H1 (cell line): ENCODE measurements at regions not wholly inside any gene's neighbourhood (a gene's known extent, or its start where the extent isn't known, plus 50 kb on each side); places are given as distances from the start of the nearest gene placed in this dataset.

ENCODE experiments used
- ASH2L ChIP-seq: fragments of 200-600, 300-600 bp; sonication (generic); IDR thresholded peaks from one replicate; pipeline ENCODE4 v1.7.1; 2017; ENCODE audit warnings: low read length
- BRCA1 ChIP-seq: IDR thresholded peaks from 2 replicates; pipeline ENCODE4 v1.6.1; 2012; ENCODE audit warnings: low read depth, low read length, improper control_type of control experiment
- CEBPB ChIP-seq: IDR thresholded peaks from 2 replicates; pipeline ENCODE4 v1.6.1; 2012; ENCODE audit warnings: low read depth, low read length
- CHD1 ChIP-seq: IDR thresholded peaks from 2 replicates; pipeline ENCODE4 v1.6.1; 2012; ENCODE audit warnings: low read depth, low read length, improper control_type of control experiment
- EP300 ChIP-seq, 2 experiments: IDR thresholded peaks; 1 replicate in 1 of 2; 2 replicates in 1 of 2; pipeline ENCODE4 v1.6.1; 2011 to 2012; ENCODE audit warnings: low read depth in 2 of 2, low read length in 2 of 2, mild to moderate bottlenecking in 2 of 2, borderline replicate concordance in 1 of 2, inconsistent platforms in 1 of 2, moderate library complexity in 1 of 2
- HDAC2 ChIP-seq, 2 experiments: fragments of 300-600 bp in 1 of 2; sonication (generic) in 1 of 2; IDR thresholded peaks; 2 replicates each; pipeline ENCODE4 v1.6.1; 2011 to 2012; ENCODE audit warnings: low read depth in 2 of 2, low read length in 2 of 2, mild to moderate bottlenecking in 2 of 2, moderate library complexity in 2 of 2, borderline replicate concordance in 1 of 2, inconsistent platforms in 1 of 2
- HDAC6 ChIP-seq: IDR thresholded peaks from one replicate; pipeline ENCODE4 v1.7.1; 2012; ENCODE audit warnings: low read depth, mild to moderate bottlenecking, inconsistent platforms, low read length, moderate library complexity
- JUN ChIP-seq: IDR thresholded peaks from 2 replicates; pipeline ENCODE4 v1.6.1; 2011; ENCODE audit warnings: low read depth, mild to moderate bottlenecking, improper control_type of control experiment, low read length
- TF ChIP-seq, protein P1 (sequence below): IDR thresholded peaks from 2 replicates; pipeline ENCODE4 v1.6.1; 2012; ENCODE audit warnings: low read length, inconsistent platforms

DNA sequence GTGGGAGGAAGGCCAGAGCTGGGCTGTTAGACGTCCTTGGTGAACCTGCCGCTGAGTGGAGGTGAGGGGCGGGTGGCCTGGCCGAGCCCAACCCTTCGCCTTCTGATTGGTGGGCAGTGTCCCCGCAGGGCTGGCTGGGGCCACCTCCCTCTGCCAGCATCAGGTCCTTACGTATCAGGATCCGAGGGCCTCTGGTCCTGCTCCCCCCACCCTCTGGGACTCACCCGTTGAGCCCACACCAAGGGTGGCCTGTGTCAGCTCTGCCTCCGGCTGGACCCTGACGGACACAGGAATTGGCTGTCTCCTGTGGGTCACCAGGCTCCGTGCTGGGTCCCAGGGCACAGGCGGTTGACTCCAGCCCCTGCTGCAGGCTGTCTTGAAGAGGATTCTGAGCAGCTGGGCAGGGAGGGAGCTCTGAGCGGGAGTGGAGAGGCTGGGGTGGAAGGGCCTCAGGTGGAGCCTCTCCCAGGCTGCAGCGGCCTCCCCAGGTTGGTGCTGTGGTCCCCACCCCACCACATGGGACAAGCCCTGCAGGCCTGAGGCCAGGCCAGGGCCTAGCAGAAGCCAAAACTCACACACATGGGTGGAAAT, 58.4 kb upstream of the NKX1-1 start (continued):
- TF ChIP-seq, protein P1, sequence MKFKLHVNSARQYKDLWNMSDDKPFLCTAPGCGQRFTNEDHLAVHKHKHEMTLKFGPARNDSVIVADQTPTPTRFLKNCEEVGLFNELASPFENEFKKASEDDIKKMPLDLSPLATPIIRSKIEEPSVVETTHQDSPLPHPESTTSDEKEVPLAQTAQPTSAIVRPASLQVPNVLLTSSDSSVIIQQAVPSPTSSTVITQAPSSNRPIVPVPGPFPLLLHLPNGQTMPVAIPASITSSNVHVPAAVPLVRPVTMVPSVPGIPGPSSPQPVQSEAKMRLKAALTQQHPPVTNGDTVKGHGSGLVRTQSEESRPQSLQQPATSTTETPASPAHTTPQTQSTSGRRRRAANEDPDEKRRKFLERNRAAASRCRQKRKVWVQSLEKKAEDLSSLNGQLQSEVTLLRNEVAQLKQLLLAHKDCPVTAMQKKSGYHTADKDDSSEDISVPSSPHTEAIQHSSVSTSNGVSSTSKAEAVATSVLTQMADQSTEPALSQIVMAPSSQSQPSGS, result no peak
- no peak for TF ChIP-seq JUN
- no peak for TF ChIP-seq CEBPB
- no peak for TF ChIP-seq BRCA1
- no peak for TF ChIP-seq EP300 (IDR thresholded peaks at IDR 0.05; ENCODE audit: borderline replicate concordance in 1 of 2, low read depth in 2 of 2, low read length in 2 of 2)
- no peak for TF ChIP-seq HDAC2 (IDR thresholded peaks at IDR 0.05; ENCODE audit: borderline replicate concordance in 1 of 2, low read depth in 2 of 2, low read length in 2 of 2)
- no peak for TF ChIP-seq HDAC6
- TF ChIP-seq CHD1, result no peak
- TF ChIP-seq ASH2L, result no peak
- TF ChIP-seq, all 59 proteins: peak for 0
